H1 (cell line): ENCODE measurements at regions not wholly inside any gene's neighbourhood (a gene's known extent, or its start where the extent isn't known, plus 50 kb on each side); places are given as distances from the start of the nearest gene placed in this dataset.

ENCODE experiments used
- CTCF ChIA-PET: fragments of 300-600 bp; sonication (Branson Sonifier 250); formaldehyde crosslinking; loops from one replicate; lab custom pipeline; 2021; ENCODE audit not compliant: partially characterized antibody; lab: Charles Lee
- POLR2A ChIA-PET: fragments of 300-600 bp; sonication (Branson Sonifier 250); formaldehyde crosslinking; loops from one replicate; lab custom pipeline; 2021; ENCODE audit warnings: inconsistent platforms; ENCODE audit not compliant: partially characterized antibody; lab: Charles Lee
- DNase-seq, 2 experiments: peaks; one replicate each; pipeline versions ENCODE4 v3.0.0 to v3.0.0-alpha.2; 2010 to 2022; ENCODE audit warnings: low spot score in 2 of 2, low read depth in 1 of 2, mixed read lengths in 1 of 2
- FAIRE-seq: peaks from 2 replicates; lab custom pipeline; 2011; peaks lifted over from hg19 to GRCh38; lab: Jason Lieb, UNC
- H2AFZ ChIP-seq: 2 replicates; pipeline ENCODE4 v1.8.1; 2012; ENCODE audit warnings: low read length, inconsistent platforms
- H2AK5ac ChIP-seq: 2 replicates; pipeline ENCODE4 v1.6.1; 2013; ENCODE audit warnings: low read depth, low read length
- H2BK120ac ChIP-seq: replicated peaks from 2 replicates; pipeline ENCODE3; 2013; ENCODE audit warnings: low read depth, low read length, inconsistent platforms
- H2BK12ac ChIP-seq: 2 replicates; pipeline ENCODE4 v1.6.1; 2013; ENCODE audit warnings: low read depth, low read length
- H2BK15ac ChIP-seq: 2 replicates; pipeline ENCODE4 v1.6.1; 2013; ENCODE audit warnings: low read length
- H2BK20ac ChIP-seq: 2 replicates; pipeline ENCODE4 v1.6.1; 2013; ENCODE audit warnings: low read length
- H2BK5ac ChIP-seq: 2 replicates; pipeline ENCODE4 v1.6.1; 2013; ENCODE audit warnings: low read depth, low read length
- H3K14ac ChIP-seq: 2 replicates; pipeline ENCODE4 v1.6.1; 2013; ENCODE audit warnings: inconsistent platforms; ENCODE audit not compliant: insufficient read length
- H3K18ac ChIP-seq: 2 replicates; pipeline ENCODE4 v1.6.1; 2013; ENCODE audit warnings: low read length; ENCODE audit errors: extremely low read depth
- H3K23ac ChIP-seq: 2 replicates; pipeline ENCODE4 v1.6.1; 2013; ENCODE audit warnings: inconsistent platforms; ENCODE audit not compliant: insufficient read length
- H3K23me2 ChIP-seq: 2 replicates; pipeline ENCODE4 v1.6.1; 2013; ENCODE audit warnings: low read depth, low read length
- H3K27ac ChIP-seq: 2 replicates; pipeline ENCODE4 v1.6.1; 2011; ENCODE audit warnings: low read depth, low read length, inconsistent platforms
- H3K27me3 ChIP-seq, 4 experiments: replicated peaks in 1 of 4; 1 replicate in 1 of 4; 2 replicates in 3 of 4; pipeline versions ENCODE4 v1.6.1 to v1.8.1; 2011 to 2013; ENCODE audit warnings: low read length in 3 of 4, mild to moderate bottlenecking in 3 of 4, inconsistent platforms in 2 of 4, mixed read lengths in 2 of 4, moderate library complexity in 1 of 4; ENCODE audit not compliant: control insufficient read depth in 3 of 4, insufficient read depth in 3 of 4; ENCODE audit errors: extremely low read depth in 1 of 4
- H3K36me3 ChIP-seq, 4 experiments: 2 replicates each; pipeline versions ENCODE4 v1.6.1 to v1.8.1; 2011 to 2013; ENCODE audit warnings: mild to moderate bottlenecking in 4 of 4, low read length in 3 of 4, moderate library complexity in 2 of 4, control low read depth in 1 of 4, inconsistent platforms in 1 of 4; ENCODE audit not compliant: insufficient read depth in 4 of 4, control insufficient read depth in 2 of 4
- H3K4ac ChIP-seq: replicated peaks from 2 replicates; pipeline ENCODE3; 2013; ENCODE audit warnings: low read length, low read depth, mixed read lengths, inconsistent platforms; ENCODE audit not compliant: insufficient read length
- H3K4me1 ChIP-seq, 4 experiments: replicated peaks in 1 of 4; 1 replicate in 1 of 4; 2 replicates in 3 of 4; pipeline versions ENCODE4 v1.6.1 to v1.8.1; 2011 to 2013; ENCODE audit warnings: low read length in 3 of 4, inconsistent platforms in 2 of 4, mixed read lengths in 1 of 4; ENCODE audit not compliant: insufficient read depth in 4 of 4, control insufficient read depth in 3 of 4
- H3K4me2 ChIP-seq, 2 experiments: 2 replicates each; pipeline versions ENCODE4 v1.6.1 to v1.8.1; 2011 to 2013; ENCODE audit warnings: low read depth in 2 of 2, low read length in 2 of 2, control low read depth in 1 of 2, inconsistent platforms in 1 of 2, mild to moderate bottlenecking in 1 of 2; ENCODE audit not compliant: insufficient read depth in 1 of 2
- H3K4me3 ChIP-seq, 4 experiments: fragments of 200-600, 300-600 bp in 1 of 4; sonication (generic), shearing (Covaris generic), sonication (Bioruptor Twin) in 1 of 4; 2 replicates each; pipeline versions ENCODE4 v1.5.1 to v1.8.1; 2011 to 2016; ENCODE audit warnings: low read length in 4 of 4, low read depth in 3 of 4, control low read depth in 2 of 4, inconsistent platforms in 2 of 4, mild to moderate bottlenecking in 2 of 4, mixed read lengths in 1 of 4, moderate library complexity in 1 of 4; ENCODE audit not compliant: insufficient read depth in 2 of 4; ENCODE audit errors: extremely low read depth in 1 of 4
- H3K56ac ChIP-seq: replicated peaks from 2 replicates; pipeline ENCODE3; 2013; ENCODE audit warnings: low read depth, mild to moderate bottlenecking, mixed read lengths, low read length, inconsistent platforms; ENCODE audit not compliant: insufficient read length
- H3K79me1 ChIP-seq: 2 replicates; pipeline ENCODE4 v1.6.1; 2013; ENCODE audit warnings: low read depth, low read length, control low read depth
- H3K79me2 ChIP-seq, 2 experiments: 2 replicates each; pipeline versions ENCODE4 v1.6.1 to v1.8.1; 2012 to 2013; ENCODE audit warnings: low read length in 2 of 2, mild to moderate bottlenecking in 2 of 2, inconsistent platforms in 1 of 2; ENCODE audit not compliant: insufficient read depth in 2 of 2, control insufficient read depth in 1 of 2
- H3K9ac ChIP-seq, 4 experiments: replicated peaks in 1 of 4; 1 replicate in 1 of 4; 2 replicates in 3 of 4; pipeline versions ENCODE4 v1.6.1 to v1.8.1; 2011 to 2013; ENCODE audit warnings: low read depth in 3 of 4, low read length in 3 of 4, control low read depth in 2 of 4, mild to moderate bottlenecking in 2 of 4, moderate library complexity in 2 of 4, inconsistent platforms in 1 of 4; ENCODE audit errors: extremely low read depth in 1 of 4
- H3K9me3 ChIP-seq, 2 experiments: 2 replicates each; pipeline versions ENCODE4 v1.6.1 to v1.8.1; 2012 to 2013; ENCODE audit warnings: mild to moderate bottlenecking in 2 of 2, moderate library complexity in 2 of 2, control low read depth in 1 of 2, inconsistent platforms in 1 of 2, low read depth in 1 of 2, low read length in 1 of 2, mixed read lengths in 1 of 2; ENCODE audit not compliant: insufficient read depth in 2 of 2
- H4K20me1 ChIP-seq, 2 experiments: replicated peaks in 1 of 2; 2 replicates each; pipeline versions ENCODE3 to v1.8.1; 2011 to 2013; ENCODE audit warnings: inconsistent platforms in 2 of 2, low read length in 2 of 2, mild to moderate bottlenecking in 1 of 2; ENCODE audit not compliant: insufficient read depth in 2 of 2, control insufficient read depth in 1 of 2
- H4K5ac ChIP-seq: 2 replicates; pipeline ENCODE4 v1.6.1; 2013; ENCODE audit warnings: low read length, low read depth, mixed read lengths, inconsistent platforms; ENCODE audit not compliant: insufficient read length
- H4K8ac ChIP-seq: 2 replicates; pipeline ENCODE4 v1.8.0; 2013; ENCODE audit warnings: mild to moderate bottlenecking, moderate library complexity, low read length, inconsistent platforms; ENCODE audit not compliant: insufficient read depth; ENCODE audit errors: extremely low read depth
- H4K91ac ChIP-seq: replicated peaks from 2 replicates; pipeline ENCODE3; 2013; ENCODE audit warnings: low read length, mixed read lengths, inconsistent platforms; ENCODE audit not compliant: insufficient read length
- ASH2L ChIP-seq: fragments of 200-600, 300-600 bp; sonication (generic); IDR thresholded peaks from one replicate; pipeline ENCODE4 v1.7.1; 2017; ENCODE audit warnings: low read length
- BACH1 ChIP-seq: IDR thresholded peaks from 2 replicates; pipeline ENCODE4 v1.6.1; 2012; ENCODE audit warnings: low read length, improper control_type of control experiment
- CBX8 ChIP-seq: fragments of 300-800, 300-1000 bp; sonication (generic); IDR thresholded peaks from 2 replicates; pipeline ENCODE4 v1.7.1; 2016; ENCODE audit warnings: low read depth, low read length, borderline replicate concordance
- GABPA ChIP-seq: IDR thresholded peaks from 2 replicates; pipeline ENCODE4 v1.6.1; 2011; ENCODE audit warnings: mild to moderate bottlenecking, low read length, moderate library complexity, borderline replicate concordance; ENCODE audit not compliant: insufficient read depth
- KDM5A ChIP-seq: fragments of 200-600 bp; IDR thresholded peaks from 2 replicates; pipeline ENCODE4 v1.7.1; 2012; ENCODE audit warnings: mild to moderate bottlenecking, low read length, inconsistent platforms, mixed read lengths
- PHF8 ChIP-seq: fragments of 200-600 bp; sonication (generic); conservative IDR thresholded peaks from 2 replicates; pipeline ENCODE4 v1.7.1; 2012; ENCODE audit warnings: low read depth, mild to moderate bottlenecking, inconsistent platforms, low read length, moderate library complexity
- RAD21 ChIP-seq, 2 experiments: IDR thresholded peaks in 1 of 2; conservative IDR thresholded peaks in 1 of 2; 2 replicates each; pipeline ENCODE4 v1.6.1; 2011; ENCODE audit warnings: low read depth in 2 of 2, low read length in 2 of 2, improper control_type of control experiment in 1 of 2, inconsistent platforms in 1 of 2, mild to moderate bottlenecking in 1 of 2, moderate library complexity in 1 of 2
- SRF ChIP-seq: IDR thresholded peaks from 2 replicates; pipeline ENCODE4 v1.6.1; 2011; ENCODE audit warnings: mild to moderate bottlenecking, low read depth, low read length, moderate library complexity
- TAF1 ChIP-seq: IDR thresholded peaks from 2 replicates; pipeline ENCODE4 v1.6.1; 2011; ENCODE audit warnings: mild to moderate bottlenecking, low read depth, low read length
- TBP ChIP-seq: IDR thresholded peaks from 2 replicates; pipeline ENCODE4 v1.6.1; 2011; ENCODE audit warnings: low read depth, low read length, improper control_type of control experiment
- USF2 ChIP-seq: IDR thresholded peaks from 2 replicates; pipeline ENCODE4 v1.6.1; 2011; ENCODE audit warnings: low read length, improper control_type of control experiment
- WGBS, 2 experiments: shearing (Covaris generic) in 1 of 2; methylation state at CpG; one replicate each; pipeline versions ENCODE4 v1.1.6 to v1.1.7; 2013 to 2015; ENCODE audit warnings: low lambda C conversion rate in 2 of 2, mixed read lengths in 2 of 2, inconsistent platforms in 1 of 2, low coverage in 1 of 2, missing lambda C conversion rate in 1 of 2; ENCODE audit not compliant: insufficient replicate concordance in 2 of 2, insufficient coverage in 1 of 2, insufficient read length in 1 of 2; ENCODE audit errors: extremely low coverage in 1 of 2, missing lambda C conversion rate in 1 of 2; 5-methylcytosine and 5-hydroxymethylcytosine counted together
- TF ChIP-seq, protein P1 (sequence below): IDR thresholded peaks from 2 replicates; pipeline ENCODE4 v1.6.1; 2012; ENCODE audit warnings: inconsistent platforms

DNA sequence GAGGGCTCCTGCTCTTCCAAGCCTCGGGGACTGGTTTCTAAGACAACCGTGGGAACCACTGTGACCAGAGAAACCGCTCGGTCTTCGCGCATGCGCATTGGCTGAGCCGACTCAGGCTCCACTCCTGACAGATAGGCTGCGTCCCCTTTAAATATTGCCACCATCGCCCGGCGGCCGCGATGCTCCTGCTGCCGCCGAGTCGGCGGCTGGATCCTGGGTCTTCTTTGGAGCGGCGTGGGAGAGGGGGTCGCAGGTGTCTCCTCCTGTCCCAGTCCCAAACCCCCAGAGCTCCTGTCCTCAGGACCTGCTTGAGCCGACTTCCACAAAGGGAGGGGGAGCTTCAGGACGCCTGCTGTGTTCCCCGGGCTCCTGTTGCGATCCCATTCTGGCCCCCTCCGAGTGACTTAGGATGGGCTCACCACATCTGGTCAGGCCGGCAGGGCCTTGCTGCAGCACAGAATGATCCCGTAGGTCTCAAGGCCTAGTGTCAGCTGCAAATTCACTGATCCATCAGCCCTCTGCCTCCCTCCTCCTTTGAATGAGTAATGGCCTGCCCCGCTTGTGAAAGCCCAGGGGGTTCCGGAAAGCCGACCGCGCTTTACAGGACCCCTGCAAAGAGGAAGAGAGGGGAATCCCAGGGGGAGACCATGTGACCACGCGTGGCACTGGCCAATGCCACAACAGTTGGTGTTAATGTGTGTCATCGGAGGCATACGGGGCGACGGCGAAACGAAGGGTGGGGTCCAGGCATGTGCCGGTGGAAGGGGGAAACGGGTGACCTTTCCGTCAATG is 683.2 kb upstream of the TPTE start:
- FAIRE-seq: no peak
- POLR2A ChIA-PET: no interaction called here
- TF ChIP-seq RAD21 (IDR thresholded peaks at IDR 0.05 in 1 of 2, conservative IDR thresholded peaks at IDR 0.05 in 1 of 2; ENCODE audit: low read depth in 2 of 2, low read length in 2 of 2) (no peak), USF2 (no peak), TAF1 (no peak), BACH1 (no peak), ASH2L (no peak), SRF (no peak), TBP (no peak), PHF8 (no peak), KDM5A (no peak), GABPA (no peak), CBX8 (no peak)
- TF ChIP-seq, protein P1, sequence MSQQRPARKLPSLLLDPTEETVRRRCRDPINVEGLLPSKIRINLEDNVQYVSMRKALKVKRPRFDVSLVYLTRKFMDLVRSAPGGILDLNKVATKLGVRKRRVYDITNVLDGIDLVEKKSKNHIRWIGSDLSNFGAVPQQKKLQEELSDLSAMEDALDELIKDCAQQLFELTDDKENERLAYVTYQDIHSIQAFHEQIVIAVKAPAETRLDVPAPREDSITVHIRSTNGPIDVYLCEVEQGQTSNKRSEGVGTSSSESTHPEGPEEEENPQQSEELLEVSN: no peak

More for the DNA sequence above, 683.2 kb upstream of the TPTE start:
- no peak overlapping the region for H3K4me3 ChIP-seq
- H4K91ac ChIP-seq: no peak overlapping the region
- H3K9ac ChIP-seq: no peak overlapping the region
- no peak overlapping the region for H3K56ac ChIP-seq
- H3K36me3 ChIP-seq: no peaks in the 10 kb centered on the region; a peak in 1 of 8 replicates
- no peak overlapping the region for H2BK15ac ChIP-seq
- no peak overlapping the region for H2BK5ac ChIP-seq
- no peak overlapping the region for H3K27ac ChIP-seq
- no peaks in the 10 kb centered on the region for H4K20me1 ChIP-seq
- H2BK120ac ChIP-seq: no peak overlapping the region
- no peak overlapping the region for H2AK5ac ChIP-seq
- no peaks in the 10 kb centered on the region for H3K79me1 ChIP-seq
- peaks cover 20 to 26% of the 10 kb centered on the region in 2 experiments for H3K9me3 ChIP-seq
- H3K4me2 ChIP-seq: no peak overlapping the region
- WGBS, 2 experiments: 91% methylated on average over 44 of the region's 44 CpGs; no CpG with 5 or more reads in 1 of the 2 experiments
- H3K4me1 ChIP-seq: no peaks in the 10 kb centered on the region
- no peaks in the 10 kb centered on the region for H3K79me2 ChIP-seq
- H3K18ac ChIP-seq: no peak overlapping the region
- H3K4ac ChIP-seq: no peak overlapping the region
- H4K5ac ChIP-seq: no peak overlapping the region
- no peak overlapping the region for H3K14ac ChIP-seq
- CTCF ChIA-PET: no interaction called here
- DNase-seq: no peak
- H2BK12ac ChIP-seq: no peak overlapping the region
- no peaks in the 10 kb centered on the region for H3K27me3 ChIP-seq
- H4K8ac ChIP-seq: no peak overlapping the region
- no peak overlapping the region for H2AFZ ChIP-seq
- H3K23ac ChIP-seq: no peak overlapping the region
- no peak overlapping the region for H2BK20ac ChIP-seq
- H3K23me2 ChIP-seq: no peaks in the 10 kb centered on the region
